Smooth muscle cell (in vitro differentiated cells): ENCODE measurements at regions not wholly inside any gene's neighbourhood (a gene's known extent, or its start where the extent isn't known, plus 50 kb on each side); places are given as distances from the start of the nearest gene placed in this dataset.

ENCODE experiments used
- DNase-seq: peaks from one replicate; lab custom pipeline; 2025; ENCODE audit not compliant: unreplicated experiment; lab: John Stamatoyannopoulos, UW
- H2AFZ ChIP-seq: fragments of 200-600 bp; sonication (generic); 2 replicates; pipeline ENCODE4 v1.6.0; 2016; ENCODE audit warnings: antibody characterized with exemption, low read depth, mild to moderate bottlenecking
- H3F3A ChIP-seq: fragments of 200-600 bp; sonication (generic); 2 replicates; pipeline ENCODE4 v1.6.0; 2017; ENCODE audit warnings: antibody characterized with exemption, low read depth
- H3K27ac ChIP-seq: fragments of 200-600 bp; sonication (generic); 2 replicates; pipeline ENCODE4 v1.5.1; 2016; ENCODE audit warnings: low read depth, mild to moderate bottlenecking
- H3K27me3 ChIP-seq: fragments of 200-600 bp; sonication (generic); 2 replicates; pipeline ENCODE4 v1.6.1; 2016; ENCODE audit warnings: low read depth, mild to moderate bottlenecking
- H3K36me3 ChIP-seq: fragments of 200-600 bp; sonication (generic); 2 replicates; pipeline ENCODE4 v1.5.1; 2016; ENCODE audit warnings: low read depth
- H3K4me1 ChIP-seq: fragments of 200-600 bp; sonication (generic); 2 replicates; pipeline ENCODE4 v1.5.1; 2016; ENCODE audit warnings: low read depth
- H3K4me2 ChIP-seq: fragments of 200-600 bp; sonication (generic); 2 replicates; pipeline ENCODE4 v1.6.0; 2016; ENCODE audit warnings: mild to moderate bottlenecking
- H3K4me3 ChIP-seq: fragments of 200-600 bp; sonication (generic); 2 replicates; pipeline ENCODE4 v1.5.1; 2016; ENCODE audit warnings: mild to moderate bottlenecking
- H3K79me2 ChIP-seq: fragments of 200-600 bp; sonication (generic); 2 replicates; pipeline ENCODE4 v1.6.0; 2016; ENCODE audit warnings: low read depth, mild to moderate bottlenecking
- H3K9ac ChIP-seq: fragments of 200-600 bp; sonication (generic); 2 replicates; pipeline ENCODE4 v1.6.0; 2016; ENCODE audit warnings: low read depth
- H3K9me3 ChIP-seq: fragments of 200-600 bp; sonication (generic); replicated peaks from 2 replicates; pipeline ENCODE4 v1.5.1; 2016; ENCODE audit warnings: low read depth
- H4K20me1 ChIP-seq: fragments of 200-600 bp; sonication (generic); 2 replicates; pipeline ENCODE4 v1.6.0; 2016; ENCODE audit warnings: low read depth
- WGBS: methylation state at CpG from one replicate; pipeline ENCODE4 v1.1.7; 2016; ENCODE audit warnings: low lambda C conversion rate; 5-methylcytosine and 5-hydroxymethylcytosine counted together
- TF ChIP-seq, protein P1 (sequence below): fragments of 200-600 bp; sonication (generic); IDR thresholded peaks from 2 replicates; pipeline ENCODE4 v1.5.1; 2017; ENCODE audit warnings: borderline replicate concordance, mild to moderate bottlenecking, antibody characterized with exemption; ENCODE audit not compliant: insufficient read depth, poor library complexity, severe bottlenecking

DNA sequence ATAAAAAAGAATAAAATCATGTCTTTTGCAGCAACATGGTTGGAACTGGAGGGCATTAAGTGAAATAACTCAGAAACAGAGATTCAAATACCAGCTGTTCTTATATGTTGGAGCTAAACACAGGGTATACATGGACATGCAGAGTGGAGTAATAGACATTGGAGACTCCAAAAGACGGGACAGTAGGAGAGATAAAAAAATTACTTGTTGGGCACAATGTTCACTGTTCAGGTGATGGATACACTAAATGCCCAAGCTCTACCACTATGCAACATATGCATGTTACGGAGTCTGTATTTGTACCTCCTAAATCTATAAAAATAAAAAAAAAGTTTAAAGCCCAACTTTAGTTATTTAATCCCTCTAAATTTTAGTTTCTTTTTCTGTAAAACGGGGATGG lies 184.6 kb upstream of the TPK1 start:
- H2AFZ ChIP-seq, result no peak overlapping the region
- no peaks in the 10 kb centered on the region for H4K20me1 ChIP-seq
- no peak overlapping the region for H3K9ac ChIP-seq
- no peak overlapping the region for H3K27ac ChIP-seq
- H3K4me2 ChIP-seq, result no peak overlapping the region
- no peaks in the 10 kb centered on the region for H3K4me1 ChIP-seq
- no peaks in the 10 kb centered on the region for H3F3A ChIP-seq
- no peak for DNase-seq
- TF ChIP-seq, protein P1, sequence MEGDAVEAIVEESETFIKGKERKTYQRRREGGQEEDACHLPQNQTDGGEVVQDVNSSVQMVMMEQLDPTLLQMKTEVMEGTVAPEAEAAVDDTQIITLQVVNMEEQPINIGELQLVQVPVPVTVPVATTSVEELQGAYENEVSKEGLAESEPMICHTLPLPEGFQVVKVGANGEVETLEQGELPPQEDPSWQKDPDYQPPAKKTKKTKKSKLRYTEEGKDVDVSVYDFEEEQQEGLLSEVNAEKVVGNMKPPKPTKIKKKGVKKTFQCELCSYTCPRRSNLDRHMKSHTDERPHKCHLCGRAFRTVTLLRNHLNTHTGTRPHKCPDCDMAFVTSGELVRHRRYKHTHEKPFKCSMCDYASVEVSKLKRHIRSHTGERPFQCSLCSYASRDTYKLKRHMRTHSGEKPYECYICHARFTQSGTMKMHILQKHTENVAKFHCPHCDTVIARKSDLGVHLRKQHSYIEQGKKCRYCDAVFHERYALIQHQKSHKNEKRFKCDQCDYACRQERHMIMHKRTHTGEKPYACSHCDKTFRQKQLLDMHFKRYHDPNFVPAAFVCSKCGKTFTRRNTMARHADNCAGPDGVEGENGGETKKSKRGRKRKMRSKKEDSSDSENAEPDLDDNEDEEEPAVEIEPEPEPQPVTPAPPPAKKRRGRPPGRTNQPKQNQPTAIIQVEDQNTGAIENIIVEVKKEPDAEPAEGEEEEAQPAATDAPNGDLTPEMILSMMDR, result no peak
- H3K9me3 ChIP-seq, result no peaks in the 10 kb centered on the region
- H3K36me3 ChIP-seq, result no peaks in the 10 kb centered on the region
- 89% methylated on average over 3 of the region's 3 CpGs for WGBS
- H3K79me2 ChIP-seq, result no peaks in the 10 kb centered on the region
- no peak overlapping the region for H3K4me3 ChIP-seq
- H3K27me3 ChIP-seq, result no peaks in the 10 kb centered on the region

DNA sequence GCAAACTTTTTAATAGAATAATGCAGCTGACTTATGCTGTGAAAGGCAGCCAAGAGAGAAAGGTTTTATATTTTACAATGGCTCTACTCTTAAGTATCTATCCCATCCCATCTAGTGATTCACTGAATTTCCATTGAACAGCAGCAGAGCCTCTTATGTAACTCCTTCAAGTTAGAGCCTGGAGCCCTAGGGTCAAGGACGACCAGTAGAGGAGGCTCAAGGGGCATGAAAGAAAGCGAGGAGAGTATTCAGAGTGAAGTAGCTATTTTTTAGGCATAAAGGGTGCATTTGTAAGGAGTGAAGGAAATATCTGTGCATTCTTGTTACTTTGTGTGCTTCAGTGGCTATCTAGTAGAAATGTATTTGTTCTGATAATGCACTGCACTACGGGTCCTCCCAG lies 180.2 kb upstream of the TPK1 start:
- Histone ChIP-seq H3K4me2 (no peak overlapping the region), H3K79me2 (no peaks in the 10 kb centered on the region), H2AFZ (no peak overlapping the region), H3K4me3 (no peak overlapping the region), H3F3A (no peaks in the 10 kb centered on the region), H3K9ac (no peak overlapping the region), H3K36me3 (no peaks in the 10 kb centered on the region), H4K20me1 (no peaks in the 10 kb centered on the region), H3K4me1 (no peaks in the 10 kb centered on the region), H3K9me3 (no peaks in the 10 kb centered on the region), H3K27me3 (no peaks in the 10 kb centered on the region), H3K27ac (no peak overlapping the region)
- WGBS, result 58% methylated on average over 3 of the region's 3 CpGs
- DNase-seq, result no peak
- TF ChIP-seq, protein P1, result no peak

GRCh38 chr7:145009876-145010275 lies 174.0 kb upstream of the TPK1 start:
- Histone ChIP-seq H3F3A (no peaks in the 10 kb centered on the region), H3K4me1 (no peaks in the 10 kb centered on the region), H3K79me2 (no peaks in the 10 kb centered on the region), H3K27me3 (no peaks in the 10 kb centered on the region), H3K36me3 (no peaks in the 10 kb centered on the region), H3K4me3 (no peak overlapping the region), H2AFZ (no peak overlapping the region), H3K9me3 (no peaks in the 10 kb centered on the region), H3K9ac (no peak overlapping the region), H3K27ac (no peak overlapping the region), H4K20me1 (no peaks in the 10 kb centered on the region), H3K4me2 (no peak overlapping the region)
- TF ChIP-seq, protein P1, result no peak
- no peak for DNase-seq
- 94% methylated on average over 3 of the region's 3 CpGs for WGBS

DNA sequence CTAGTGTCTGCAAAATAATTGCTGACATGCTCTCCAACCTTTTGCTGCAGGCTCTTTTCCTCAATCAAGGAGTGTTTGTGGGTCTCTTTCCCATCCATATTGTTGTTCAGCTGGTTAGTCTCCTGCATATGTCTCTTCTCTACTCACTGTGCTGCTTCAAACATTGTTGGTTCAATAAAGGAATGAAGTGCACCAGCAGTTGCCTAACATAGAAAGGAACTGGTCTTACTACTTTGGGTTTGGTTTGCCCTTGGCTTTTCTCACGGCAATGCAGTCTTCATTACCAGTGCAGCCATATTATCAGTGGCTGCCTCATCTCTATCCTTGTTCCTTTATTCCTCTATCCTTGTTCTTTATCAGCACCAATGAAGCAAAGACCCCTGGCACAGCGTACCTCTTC lies 169.7 kb upstream of the TPK1 start:
- no peak overlapping the region for H3K4me3 ChIP-seq
- H3K4me1 ChIP-seq, result no peaks in the 10 kb centered on the region
- no peaks in the 10 kb centered on the region for H3K27me3 ChIP-seq
- H3F3A ChIP-seq, result no peaks in the 10 kb centered on the region
- no peaks in the 10 kb centered on the region for H3K9me3 ChIP-seq
- H3K9ac ChIP-seq, result no peak overlapping the region
- H2AFZ ChIP-seq, result no peak overlapping the region
- H3K27ac ChIP-seq, result no peak overlapping the region
- TF ChIP-seq, protein P1, result no peak
- no peaks in the 10 kb centered on the region for H3K79me2 ChIP-seq
- H4K20me1 ChIP-seq, result no peaks in the 10 kb centered on the region
- no peaks in the 10 kb centered on the region for H3K36me3 ChIP-seq
- 86% methylated on average over 2 of the region's 2 CpGs for WGBS
- no peak for DNase-seq
- H3K4me2 ChIP-seq, result no peak overlapping the region
